Thyroid gland (tissue), 4 donors: ENCODE measurements at regions not wholly inside any gene's neighbourhood (a gene's known extent, or its start where the extent isn't known, plus 50 kb on each side); places are given as distances from the start of the nearest gene placed in this dataset.

ENCODE experiments used
- DNase-seq, 2 donors: peaks; one replicate each; pipeline ENCODE4 v3.0.0-alpha.2; 2019
- H3K27ac ChIP-seq, 3 donors: fragments of 200-600 bp; sonication (generic); 1 replicate in 2 of 3; 2 replicates in 1 of 3; pipeline ENCODE4 v1.5.1; 2016 to 2019; ENCODE audit warnings: mild to moderate bottlenecking in 1 of 3, moderate library complexity in 1 of 3
- H3K27me3 ChIP-seq: fragments of 200-600 bp; sonication (generic); one replicate; pipeline ENCODE4 v1.5.1; 2019
- H3K36me3 ChIP-seq, 2 donors: fragments of 200-600 bp; sonication (generic); one replicate each; pipeline ENCODE4 v1.5.1; 2016 to 2019
- H3K4me1 ChIP-seq, 2 donors: fragments of 200-600 bp; sonication (generic); one replicate each; pipeline ENCODE4 v1.5.1; 2017 to 2019
- H3K4me3 ChIP-seq, 3 donors: fragments of 200-600 bp; sonication (generic); replicated peaks in 1 of 3; 1 replicate in 2 of 3; 2 replicates in 1 of 3; pipeline ENCODE4 v1.5.1; 2016; ENCODE audit warnings: mild to moderate bottlenecking in 1 of 3
- H3K9me3 ChIP-seq: fragments of 200-600 bp; sonication (generic); one replicate; pipeline ENCODE4 v1.5.1; 2017
- CTCF ChIP-seq, 6 experiments: fragments of 200-600 bp in 3 of 6; fragments of 450-650 bp in 3 of 6; sonication (generic) in 3 of 6; IDR thresholded peaks; one replicate each; pipeline ENCODE4 v1.5.1; 2016 to 2019; ENCODE audit warnings: antibody characterized with exemption in 6 of 6, mild to moderate bottlenecking in 2 of 6, inconsistent platforms in 1 of 6, moderate library complexity in 1 of 6
- POLR2A ChIP-seq, 2 donors: fragments of 450-650 bp; IDR thresholded peaks; one replicate each; pipeline ENCODE4 v1.6.1; 2017; ENCODE audit warnings: antibody characterized with exemption in 2 of 2, mild to moderate bottlenecking in 2 of 2, moderate library complexity in 1 of 2
- WGBS, 2 donors: methylation state at CpG; one replicate each; pipeline ENCODE4 v1.1.5; 2017; 5-methylcytosine and 5-hydroxymethylcytosine counted together
- intact Hi-C: fragments of 100-400 bp; cut with DNase I; formaldehyde crosslinking; loops from one replicate; pipeline ENCODE4 v1.15.1; 2023

- H3K27me3 ChIP-seq: no peaks in the 10 kb centered on the region
- H3K36me3 ChIP-seq: no peaks in the 10 kb centered on the region
- intact Hi-C loops: no loop called here
- H3K27ac ChIP-seq: no peak overlapping the region
- no peak for DNase-seq
- no peak for TF ChIP-seq POLR2A (IDR thresholded peaks at IDR 0.05)
- no peak for TF ChIP-seq CTCF (IDR thresholded peaks at IDR 0.05)
- H3K4me1 ChIP-seq: no peaks in the 10 kb centered on the region
- H3K9me3 ChIP-seq: no peaks in the 10 kb centered on the region
- no peak overlapping the region for H3K4me3 ChIP-seq
- 65 to 81% methylated on average over 4 of the region's 4 CpGs for WGBS, 2 donors
Measured at GRCh38 chr4:11636551-11636950, 207.9 kb upstream of the HS3ST1 start.

GRCh38 chr4:11636031-11636430 is 207.3 kb upstream of the HS3ST1 start:
- Histone ChIP-seq H3K4me3 (no peak overlapping the region), H3K27ac (no peak overlapping the region), H3K9me3 (no peaks in the 10 kb centered on the region), H3K36me3 (no peaks in the 10 kb centered on the region), H3K27me3 (no peaks in the 10 kb centered on the region), H3K4me1 (no peaks in the 10 kb centered on the region)
- intact Hi-C loops: no loop called here
- TF ChIP-seq POLR2A (IDR thresholded peaks at IDR 0.05): no peak
- TF ChIP-seq CTCF (IDR thresholded peaks at IDR 0.05): no peak
- DNase-seq: no peak
- WGBS, 2 donors: 75 to 82% methylated on average over 3 of the region's 3 CpGs

- WGBS, 2 donors: 78 to 88% methylated on average over 2 of the region's 2 CpGs
- intact Hi-C loops: no loop called here
Measured at GRCh38 chr4:11635342-11635741, 206.6 kb upstream of the HS3ST1 start.

GRCh38 chr4:11634283-11634682 is 205.6 kb upstream of the HS3ST1 start:
- TF ChIP-seq POLR2A (IDR thresholded peaks at IDR 0.05) (no peak), CTCF (IDR thresholded peaks at IDR 0.05) (no peak)
- Histone ChIP-seq H3K36me3 (no peaks in the 10 kb centered on the region), H3K27me3 (no peaks in the 10 kb centered on the region), H3K27ac (no peak overlapping the region), H3K4me3 (no peak overlapping the region), H3K9me3 (no peaks in the 10 kb centered on the region), H3K4me1 (no peaks in the 10 kb centered on the region)
- DNase-seq: no peak
- intact Hi-C loops: no loop called here
- WGBS, 2 donors: 93 to 96% methylated on average over 2 of the region's 2 CpGs

More at GRCh38 chr4:11635342-11635741, 206.6 kb upstream of the HS3ST1 start:
- no peak overlapping the region for H3K4me3 ChIP-seq
- H3K36me3 ChIP-seq: no peaks in the 10 kb centered on the region
- no peaks in the 10 kb centered on the region for H3K4me1 ChIP-seq
- H3K27me3 ChIP-seq: no peaks in the 10 kb centered on the region
- H3K27ac ChIP-seq: no peak overlapping the region
- TF ChIP-seq CTCF (IDR thresholded peaks at IDR 0.05) (no peak), POLR2A (IDR thresholded peaks at IDR 0.05) (no peak)
- no peaks in the 10 kb centered on the region for H3K9me3 ChIP-seq
- no peak for DNase-seq

GRCh38 chr4:11633430-11633829 is 204.7 kb upstream of the HS3ST1 start:
- TF ChIP-seq POLR2A (IDR thresholded peaks at IDR 0.05) (no peak), CTCF (IDR thresholded peaks at IDR 0.05) (no peak)
- intact Hi-C loops: no loop called here
- 72 to 85% methylated on average over 4 of the region's 4 CpGs for WGBS, 2 donors

More at GRCh38 chr4:11633430-11633829, 204.7 kb upstream of the HS3ST1 start:
- Histone ChIP-seq H3K27ac (no peak overlapping the region), H3K9me3 (no peaks in the 10 kb centered on the region), H3K36me3 (no peaks in the 10 kb centered on the region), H3K27me3 (no peaks in the 10 kb centered on the region), H3K4me3 (no peak overlapping the region), H3K4me1 (no peaks in the 10 kb centered on the region)
- no peak for DNase-seq
